ENCODE measurements at regions not wholly inside any gene's neighbourhood (a gene's known extent, or its start where the extent isn't known, plus 50 kb on each side); places are given as distances from the start of the nearest gene placed in this dataset.

DNA sequence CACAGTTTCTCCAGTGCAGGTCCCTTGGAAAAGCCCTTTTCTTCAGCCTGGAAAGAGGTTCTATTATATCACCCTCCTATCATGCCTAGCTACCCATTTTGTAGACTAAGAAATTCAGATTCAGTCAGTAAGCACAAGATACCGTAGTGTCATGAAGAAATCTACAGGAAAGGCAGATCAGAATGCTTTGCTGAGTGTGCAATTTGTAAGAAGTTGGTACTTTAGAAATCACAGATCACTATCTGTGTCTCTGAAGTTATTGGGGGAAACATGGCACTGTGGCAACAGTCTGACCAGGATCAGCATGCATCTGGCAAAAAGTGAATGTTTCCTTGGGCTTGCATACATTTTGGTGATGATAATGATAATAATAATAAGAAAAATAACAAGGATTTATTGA is 531.8 kb downstream of the EPHB1 start:
- peaks cover 6% of the 10 kb centered on the region for H3K27me3 Mint-ChIP-seq (ENCODE audit: low read depth)
- H3K27ac Mint-ChIP-seq (ENCODE audit: unreplicated experiment), result no peak overlapping the region
- no peaks in the 10 kb centered on the region for H3K9me3 Mint-ChIP-seq
- H3K4me3 Mint-ChIP-seq, result no peak overlapping the region
- DNase-seq (ENCODE audit: low read depth, low spot score), result no peak
- TF ChIP-seq, protein P1, sequence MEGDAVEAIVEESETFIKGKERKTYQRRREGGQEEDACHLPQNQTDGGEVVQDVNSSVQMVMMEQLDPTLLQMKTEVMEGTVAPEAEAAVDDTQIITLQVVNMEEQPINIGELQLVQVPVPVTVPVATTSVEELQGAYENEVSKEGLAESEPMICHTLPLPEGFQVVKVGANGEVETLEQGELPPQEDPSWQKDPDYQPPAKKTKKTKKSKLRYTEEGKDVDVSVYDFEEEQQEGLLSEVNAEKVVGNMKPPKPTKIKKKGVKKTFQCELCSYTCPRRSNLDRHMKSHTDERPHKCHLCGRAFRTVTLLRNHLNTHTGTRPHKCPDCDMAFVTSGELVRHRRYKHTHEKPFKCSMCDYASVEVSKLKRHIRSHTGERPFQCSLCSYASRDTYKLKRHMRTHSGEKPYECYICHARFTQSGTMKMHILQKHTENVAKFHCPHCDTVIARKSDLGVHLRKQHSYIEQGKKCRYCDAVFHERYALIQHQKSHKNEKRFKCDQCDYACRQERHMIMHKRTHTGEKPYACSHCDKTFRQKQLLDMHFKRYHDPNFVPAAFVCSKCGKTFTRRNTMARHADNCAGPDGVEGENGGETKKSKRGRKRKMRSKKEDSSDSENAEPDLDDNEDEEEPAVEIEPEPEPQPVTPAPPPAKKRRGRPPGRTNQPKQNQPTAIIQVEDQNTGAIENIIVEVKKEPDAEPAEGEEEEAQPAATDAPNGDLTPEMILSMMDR (conservative IDR thresholded peaks at IDR 0.05), result no peak
- no peaks in the 10 kb centered on the region for H3K4me1 Mint-ChIP-seq
- no peaks in the 10 kb centered on the region for H3K36me3 Mint-ChIP-seq (ENCODE audit: low read depth)

DNA sequence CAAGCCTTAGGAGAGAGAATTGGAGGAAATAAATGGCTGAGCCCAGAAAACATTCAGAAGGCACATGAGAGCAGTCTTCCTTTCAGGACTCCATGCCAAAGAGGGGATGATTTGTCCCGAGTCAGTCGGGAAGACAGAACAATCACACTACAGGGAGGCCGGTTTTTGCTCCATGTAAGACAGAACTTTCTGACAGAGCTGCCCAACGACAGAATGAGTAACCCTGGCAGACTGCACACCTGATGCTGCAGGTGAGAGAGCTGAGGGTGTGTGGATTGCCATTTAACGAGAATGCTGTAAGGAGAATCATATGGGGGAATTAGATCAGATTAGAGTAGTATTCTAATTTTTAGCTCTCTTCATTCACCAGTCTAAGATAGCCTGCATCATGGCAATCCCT is 533.0 kb downstream of the EPHB1 start:
- H3K27ac Mint-ChIP-seq (ENCODE audit: unreplicated experiment), result no peak overlapping the region
- no peak for DNase-seq (ENCODE audit: low read depth, low spot score)
- H3K4me1 Mint-ChIP-seq, result no peaks in the 10 kb centered on the region
- TF ChIP-seq, protein P1 (conservative IDR thresholded peaks at IDR 0.05), result no peak
- no peak overlapping the region for H3K4me3 Mint-ChIP-seq
- H3K27me3 Mint-ChIP-seq (ENCODE audit: low read depth), result peaks cover 6% of the 10 kb centered on the region
- no peaks in the 10 kb centered on the region for H3K9me3 Mint-ChIP-seq
- H3K36me3 Mint-ChIP-seq (ENCODE audit: low read depth), result no peaks in the 10 kb centered on the region

DNA sequence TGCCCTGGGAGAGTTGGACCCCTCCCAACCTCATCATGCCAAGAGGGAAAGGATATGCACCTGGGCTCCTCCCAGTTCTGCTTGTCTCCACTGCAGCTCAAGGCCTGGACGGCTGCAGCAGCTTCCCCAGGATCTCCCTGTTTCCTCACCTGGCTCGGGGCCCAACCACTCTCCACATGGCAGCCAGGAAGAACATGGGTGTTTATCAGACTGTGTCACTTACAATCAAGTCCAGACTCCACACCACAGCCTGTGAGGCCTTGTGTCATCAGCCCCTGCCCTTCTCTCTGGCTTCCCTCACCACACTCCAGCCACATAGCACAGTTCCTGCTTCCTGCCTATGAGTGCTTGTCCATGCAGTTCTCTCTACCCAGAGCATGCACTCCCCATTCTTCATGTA is 534.4 kb downstream of the EPHB1 start:
- Mint-ChIP-seq H3K36me3 (ENCODE audit: low read depth) (no peaks in the 10 kb centered on the region), H3K4me3 (no peak overlapping the region), H3K4me1 (no peaks in the 10 kb centered on the region), H3K27me3 (ENCODE audit: low read depth) (peaks cover 10% of the 10 kb centered on the region), H3K9me3 (no peaks in the 10 kb centered on the region), H3K27ac (ENCODE audit: unreplicated experiment) (no peak overlapping the region)
- no peak for DNase-seq (ENCODE audit: low read depth, low spot score)
- TF ChIP-seq, protein P1 (conservative IDR thresholded peaks at IDR 0.05), result no peak

DNA sequence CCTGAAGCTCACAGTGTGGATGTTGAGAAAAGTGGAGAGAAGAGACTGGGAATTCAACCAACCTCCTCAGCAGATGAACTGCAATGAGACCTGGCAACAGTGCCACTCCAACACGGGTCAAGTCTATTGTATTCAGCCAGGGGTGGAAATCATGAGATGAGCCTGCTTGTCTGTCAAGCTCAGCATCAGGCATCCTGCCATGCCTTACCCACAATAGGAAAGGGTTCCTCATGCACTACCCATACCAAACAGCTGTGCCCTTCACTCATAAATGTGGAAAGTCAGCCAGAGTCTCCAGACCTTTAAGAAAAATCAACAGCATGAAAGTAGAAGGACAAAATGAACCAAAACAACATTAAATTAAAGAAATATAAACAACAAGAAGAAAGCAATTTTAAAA is 542.1 kb downstream of the EPHB1 start:
- peaks cover 6% of the 10 kb centered on the region for H3K4me1 Mint-ChIP-seq
- no peak overlapping the region for H3K27ac Mint-ChIP-seq (ENCODE audit: unreplicated experiment)
- H3K9me3 Mint-ChIP-seq, result peaks cover 7% of the 10 kb centered on the region
- H3K36me3 Mint-ChIP-seq (ENCODE audit: low read depth), result peaks cover 3% of the 10 kb centered on the region
- H3K4me3 Mint-ChIP-seq, result no peak overlapping the region
- peaks cover 6% of the 10 kb centered on the region for H3K27me3 Mint-ChIP-seq (ENCODE audit: low read depth)
- TF ChIP-seq, protein P1 (conservative IDR thresholded peaks at IDR 0.05), result no peak
- DNase-seq (ENCODE audit: low read depth, low spot score), result no peak

DNA sequence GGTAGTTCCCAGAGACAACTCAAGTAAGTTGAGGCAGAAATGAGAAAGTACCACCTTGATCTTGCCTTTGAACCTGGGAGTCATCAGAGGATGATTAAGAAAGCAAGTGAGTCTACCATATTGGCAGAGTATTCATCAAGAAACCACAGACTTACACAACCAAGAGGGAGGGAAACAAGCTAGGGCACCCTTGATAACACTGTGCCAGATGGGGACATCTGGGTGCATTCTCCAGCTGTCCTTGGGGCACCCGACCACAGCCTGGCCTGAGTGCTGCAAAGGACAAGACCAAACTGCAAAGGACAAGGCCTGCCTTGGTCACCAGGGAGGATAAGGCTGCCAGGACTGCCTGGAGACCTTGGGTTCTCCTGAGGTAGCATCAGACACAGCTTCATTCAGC is 553.6 kb downstream of the EPHB1 start:
- Mint-ChIP-seq H3K9me3 (no peaks in the 10 kb centered on the region), H3K27me3 (ENCODE audit: low read depth) (peaks cover 5% of the 10 kb centered on the region), H3K27ac (ENCODE audit: unreplicated experiment) (no peak overlapping the region), H3K4me1 (no peaks in the 10 kb centered on the region), H3K4me3 (no peak overlapping the region), H3K36me3 (ENCODE audit: low read depth) (no peaks in the 10 kb centered on the region)
- TF ChIP-seq, protein P1 (conservative IDR thresholded peaks at IDR 0.05), result no peak
- DNase-seq (ENCODE audit: low read depth, low spot score), result no peak
